ENCODE measurements at regions not wholly inside any gene's neighbourhood (a gene's known extent, or its start where the extent isn't known, plus 50 kb on each side); places are given as distances from the start of the nearest gene placed in this dataset.

DNA sequence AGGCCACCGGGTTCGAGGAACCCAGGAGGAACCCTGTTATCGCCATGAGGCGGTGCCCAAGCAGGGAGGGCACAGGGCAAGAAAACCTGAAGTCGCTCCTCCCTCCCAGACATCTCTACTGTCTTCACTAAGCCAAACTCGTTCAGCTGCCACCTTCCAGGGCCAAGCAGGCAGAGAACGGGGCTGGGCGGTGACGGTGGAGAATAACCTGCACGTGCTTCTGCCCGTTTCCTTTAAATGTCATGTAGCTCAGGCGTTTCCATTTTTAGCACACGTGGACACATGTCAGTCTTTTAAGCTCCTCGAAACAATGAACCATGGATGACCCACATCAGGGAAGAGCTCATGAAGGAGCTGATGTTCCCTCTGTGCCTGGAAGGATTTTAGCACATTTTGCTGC, 124.3 kb upstream of the KLF6 start:
- TF ChIP-seq TAF1 (IDR thresholded peaks at IDR 0.05; ENCODE audit: low read depth), result no peak
- no peak for TF ChIP-seq CEBPB (IDR thresholded peaks at IDR 0.05)
- no peak for TF ChIP-seq TEAD4 (IDR thresholded peaks at IDR 0.05)
- TF ChIP-seq EP300 (IDR thresholded peaks at IDR 0.05; ENCODE audit: borderline replicate concordance), result no peak

Data from Ishikawa (cell line).